IPS-20b (cell line): ENCODE measurements at regions not wholly inside any gene's neighbourhood (a gene's known extent, or its start where the extent isn't known, plus 50 kb on each side); places are given as distances from the start of the nearest gene placed in this dataset.
"Not testable (repeated sequence)": the region's sequence is repeated elsewhere in the genome, so short reads cannot be mapped to it uniquely, and the experiment has no call there.

ENCODE experiments used
- H3K27ac ChIP-seq: one replicate; pipeline ENCODE4 v1.5.1; 2013; ENCODE audit warnings: low read length
- H3K27me3 ChIP-seq: 2 replicates; pipeline ENCODE4 v1.6.1; 2013; ENCODE audit warnings: mild to moderate bottlenecking, low read length, inconsistent platforms; ENCODE audit not compliant: insufficient read depth
- H3K36me3 ChIP-seq: 2 replicates; pipeline ENCODE4 v1.6.1; 2013; ENCODE audit warnings: low read depth, mild to moderate bottlenecking, inconsistent platforms, low read length, moderate library complexity; ENCODE audit not compliant: insufficient read depth
- H3K4me1 ChIP-seq: 2 replicates; pipeline ENCODE4 v1.6.1; 2013; ENCODE audit warnings: mild to moderate bottlenecking, control low read depth, inconsistent platforms, low read length, moderate library complexity; ENCODE audit not compliant: insufficient read depth
- H3K4me3 ChIP-seq: 2 replicates; pipeline ENCODE4 v1.5.1; 2013; ENCODE audit warnings: mild to moderate bottlenecking, low read length, inconsistent platforms
- H3K9ac ChIP-seq: 2 replicates; pipeline ENCODE4 v1.6.1; 2013; ENCODE audit warnings: low read depth, mild to moderate bottlenecking, inconsistent platforms, low read length, moderate library complexity
- H3K9me3 ChIP-seq: 2 replicates; pipeline ENCODE4 v1.6.1; 2013; ENCODE audit warnings: mild to moderate bottlenecking, low read depth, low read length, inconsistent platforms; ENCODE audit not compliant: insufficient read depth

- no peaks in the 10 kb centered on the region for H3K4me1 ChIP-seq
- peaks cover 7% of the 10 kb centered on the region; the same call in 1 of the 2 replicates for H3K9me3 ChIP-seq
- no peaks in the 10 kb centered on the region for H3K36me3 ChIP-seq
- H3K27ac ChIP-seq = no peak overlapping the region
- H3K9ac ChIP-seq = no peak overlapping the region
- no peaks in the 10 kb centered on the region for H3K27me3 ChIP-seq
- H3K4me3 ChIP-seq = no peak overlapping the region
Observed at GRCh38 chr17:52673791-52674190, 515.3 kb upstream of the CA10 start.

GRCh38 chr17:52666264-52666663 is 507.8 kb upstream of the CA10 start:
- Histone ChIP-seq H3K27ac (no peak overlapping the region), H3K9ac (no peak overlapping the region), H3K36me3 (no peaks in the 10 kb centered on the region)

GRCh38 chr17:52660692-52661091 is 502.2 kb upstream of the CA10 start:
- no peak overlapping the region for H3K4me3 ChIP-seq
- no peaks in the 10 kb centered on the region for H3K36me3 ChIP-seq
- no peak overlapping the region for H3K27ac ChIP-seq
- H3K9ac ChIP-seq = no peak overlapping the region
- H3K9me3 ChIP-seq = no peaks in the 10 kb centered on the region
- peaks cover 7% of the 10 kb centered on the region; the same call in 1 of the 2 replicates for H3K4me1 ChIP-seq
- no peaks in the 10 kb centered on the region for H3K27me3 ChIP-seq

More at GRCh38 chr17:52666264-52666663, 507.8 kb upstream of the CA10 start:
- no peak overlapping the region for H3K4me3 ChIP-seq
- H3K27me3 ChIP-seq = no peaks in the 10 kb centered on the region
- peaks cover 7% of the 10 kb centered on the region; the same call in 1 of the 2 replicates for H3K4me1 ChIP-seq
- peaks cover 27% of the 10 kb centered on the region; the same call in 1 of the 2 replicates for H3K9me3 ChIP-seq

GRCh38 chr17:52653014-52653413 is 494.5 kb upstream of the CA10 start:
- H3K9ac ChIP-seq = no peak overlapping the region
- H3K27me3 ChIP-seq = no peaks in the 10 kb centered on the region
- no peak overlapping the region for H3K27ac ChIP-seq
- H3K9me3 ChIP-seq = no peaks in the 10 kb centered on the region
- no peak overlapping the region for H3K4me3 ChIP-seq
- H3K4me1 ChIP-seq = no peaks in the 10 kb centered on the region
- no peaks in the 10 kb centered on the region for H3K36me3 ChIP-seq

DNA sequence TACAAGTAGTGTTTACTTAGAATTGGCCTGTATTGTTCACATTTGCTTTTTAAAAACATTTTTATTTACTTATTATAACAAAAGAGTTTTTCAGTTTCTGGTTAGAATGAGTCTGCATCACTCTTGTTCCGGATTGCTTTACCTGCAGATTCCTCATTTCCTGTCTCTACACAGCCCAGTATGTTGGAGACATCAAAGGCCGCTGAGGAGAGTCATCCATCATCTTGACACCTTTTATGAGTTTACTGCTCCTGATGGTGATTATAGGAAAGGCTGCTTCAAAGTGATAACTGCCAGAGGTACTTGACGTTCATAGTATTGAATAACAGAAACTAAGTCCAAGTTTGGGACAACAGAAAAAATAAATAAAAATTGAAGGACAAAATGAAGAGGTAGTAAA is 490.5 kb upstream of the CA10 start:
- Histone ChIP-seq H3K27ac (no peak overlapping the region), H3K9ac (no peak overlapping the region), H3K4me3 (no peak overlapping the region), H3K4me1 (no peaks in the 10 kb centered on the region), H3K36me3 (no peaks in the 10 kb centered on the region), H3K27me3 (no peaks in the 10 kb centered on the region), H3K9me3 (no peaks in the 10 kb centered on the region)

- H3K4me1 ChIP-seq = no peaks in the 10 kb centered on the region
- no peak overlapping the region for H3K27ac ChIP-seq
- H3K9me3 ChIP-seq = no peaks in the 10 kb centered on the region
- no peak overlapping the region for H3K9ac ChIP-seq
- H3K4me3 ChIP-seq = no peak overlapping the region
- no peaks in the 10 kb centered on the region for H3K36me3 ChIP-seq
- no peaks in the 10 kb centered on the region for H3K27me3 ChIP-seq
Observed at GRCh38 chr17:52647411-52647810, 488.9 kb upstream of the CA10 start.

DNA sequence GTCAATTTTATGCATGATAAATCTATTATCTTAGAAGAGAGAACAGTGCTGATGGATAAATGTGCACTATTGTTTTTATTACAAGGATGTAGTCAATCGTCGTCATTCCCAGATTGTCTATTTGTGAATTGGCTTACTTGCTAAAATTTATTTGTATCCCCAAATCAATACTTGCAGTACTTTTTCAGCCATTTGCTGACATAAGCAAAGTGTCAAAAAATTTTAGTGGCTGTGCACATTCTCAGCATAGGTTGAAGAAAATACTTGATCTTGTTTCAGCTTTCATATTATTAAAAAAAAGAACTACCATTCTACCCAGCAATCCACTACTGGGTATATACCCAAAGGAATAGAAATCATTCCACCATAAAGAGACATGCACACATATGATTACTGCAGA is 477.9 kb upstream of the CA10 start:
- H3K4me3 ChIP-seq = no peak overlapping the region
- no peak overlapping the region for H3K27ac ChIP-seq
- peaks cover 12% of the 10 kb centered on the region for H3K9me3 ChIP-seq
- H3K36me3 ChIP-seq = no peaks in the 10 kb centered on the region
- no peaks in the 10 kb centered on the region for H3K4me1 ChIP-seq
- no peaks in the 10 kb centered on the region for H3K27me3 ChIP-seq
- no peak overlapping the region for H3K9ac ChIP-seq

- H3K27ac ChIP-seq = no peak overlapping the region
- H3K9ac ChIP-seq = no peak overlapping the region
- H3K4me1 ChIP-seq = no peaks in the 10 kb centered on the region; the same call in 1 of the 2 replicates
- no peaks in the 10 kb centered on the region for H3K9me3 ChIP-seq
- H3K27me3 ChIP-seq = no peaks in the 10 kb centered on the region
- no peaks in the 10 kb centered on the region for H3K36me3 ChIP-seq
- no peak overlapping the region for H3K4me3 ChIP-seq
Observed at GRCh38 chr17:52606590-52606989, 448.1 kb upstream of the CA10 start.

DNA sequence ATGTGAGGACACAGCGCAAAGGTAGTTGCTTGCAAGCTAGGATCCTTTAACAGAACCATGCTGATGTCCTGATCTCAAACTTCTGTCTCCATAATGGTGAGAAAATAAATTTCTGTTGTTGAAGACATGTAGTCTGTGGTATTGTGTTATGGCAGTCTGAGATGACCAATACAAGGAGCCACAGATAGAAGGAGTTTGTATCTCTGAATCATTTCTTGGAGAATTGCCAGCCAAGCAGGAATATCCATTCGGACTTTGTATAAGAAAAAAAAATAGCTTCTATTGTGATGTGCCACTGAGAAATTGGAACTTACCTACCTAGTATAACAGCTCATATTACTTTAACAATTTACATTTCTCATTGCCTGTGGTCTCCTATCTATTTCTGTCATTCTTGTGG is 447.6 kb upstream of the CA10 start:
- Histone ChIP-seq H3K9me3 (no peaks in the 10 kb centered on the region), H3K4me1 (no peaks in the 10 kb centered on the region), H3K9ac (no peak overlapping the region), H3K36me3 (no peaks in the 10 kb centered on the region), H3K27ac (no peak overlapping the region), H3K4me3 (no peak overlapping the region), H3K27me3 (no peaks in the 10 kb centered on the region)

DNA sequence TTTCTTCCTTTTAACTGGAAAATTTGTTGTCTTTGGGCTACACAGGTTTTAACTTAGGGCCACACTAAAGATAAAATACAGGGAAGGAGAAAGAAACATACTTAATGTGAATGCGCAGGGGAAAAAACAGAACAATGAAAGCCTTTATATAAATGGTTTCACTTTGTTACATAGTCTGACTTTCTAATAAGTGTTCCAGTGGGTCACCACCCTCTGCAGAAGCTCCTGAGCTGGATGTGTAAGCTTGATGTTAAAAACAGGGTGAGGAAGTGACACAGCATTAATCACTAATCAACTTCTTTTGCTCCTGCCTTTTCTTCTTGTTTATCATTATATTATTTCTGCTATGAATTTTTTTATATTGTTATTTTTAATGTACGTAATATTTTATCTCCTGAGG is 445.6 kb upstream of the CA10 start:
- Histone ChIP-seq H3K9ac (no peak overlapping the region), H3K27ac (no peak overlapping the region), H3K4me1 (no peaks in the 10 kb centered on the region), H3K27me3 (no peaks in the 10 kb centered on the region), H3K4me3 (no peak overlapping the region), H3K9me3 (no peaks in the 10 kb centered on the region), H3K36me3 (no peaks in the 10 kb centered on the region)

- H3K4me1 ChIP-seq, H3K9ac ChIP-seq, H3K9me3 ChIP-seq, H3K27ac ChIP-seq, H3K4me3 ChIP-seq, H3K36me3 ChIP-seq, H3K27me3 ChIP-seq: not testable (repeated sequence)
Observed at GRCh38 chr17:52597452-52598215, 439.1 kb upstream of the CA10 start.

- Histone ChIP-seq H3K9ac (no peak overlapping the region), H3K4me3 (no peak overlapping the region), H3K27ac (no peak overlapping the region), H3K36me3 (no peaks in the 10 kb centered on the region), H3K4me1 (no peaks in the 10 kb centered on the region), H3K27me3 (no peaks in the 10 kb centered on the region), H3K9me3 (peaks cover 2% of the 10 kb centered on the region; the same call in 1 of the 2 replicates)
Observed at GRCh38 chr17:52594516-52594915, 436.0 kb upstream of the CA10 start.
